Coronary artery (tissue), 2 donors: ENCODE measurements at regions not wholly inside any gene's neighbourhood (a gene's known extent, or its start where the extent isn't known, plus 50 kb on each side); places are given as distances from the start of the nearest gene placed in this dataset.

ENCODE experiments used
- DNase-seq: peaks from one replicate; pipeline ENCODE4 v3.0.0-alpha.2; 2017; ENCODE audit warnings: low spot score
- H3K27ac ChIP-seq, 2 donors: fragments of 200-600 bp; sonication (generic); one replicate each; pipeline ENCODE4 v1.5.1; 2016 to 2019
- H3K4me3 ChIP-seq: fragments of 200-600 bp; sonication (generic); 2 replicates; pipeline ENCODE4 v1.5.1; 2016; ENCODE audit warnings: mild to moderate bottlenecking, moderate library complexity
- TF ChIP-seq, protein P1 (sequence below): fragments of 200-600 bp; sonication (generic); IDR thresholded peaks from one replicate; pipeline ENCODE4 v1.5.1; 2019; ENCODE audit warnings: antibody characterized with exemption

DNA sequence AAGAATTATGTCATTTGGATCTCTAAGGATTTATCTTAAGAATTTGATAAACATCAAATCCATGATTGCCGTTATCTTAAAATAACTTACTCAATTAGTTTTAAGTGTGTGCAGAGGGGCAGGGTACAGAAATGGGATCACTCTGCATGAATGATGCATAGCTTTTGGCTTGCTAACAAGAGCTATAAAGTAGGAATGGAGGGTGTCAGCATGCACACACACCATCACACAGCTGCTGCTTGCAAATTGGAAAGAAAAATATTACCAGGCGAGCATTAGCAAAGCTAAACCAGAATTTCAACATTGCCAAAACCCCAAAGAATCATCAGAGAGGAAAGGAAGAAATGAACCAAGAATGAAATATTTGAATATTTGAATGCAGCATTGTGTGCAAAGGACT, 580.6 kb downstream of the LMO7 start:
- no peak for DNase-seq
- no peak overlapping the region for H3K4me3 ChIP-seq
- no peak overlapping the region for H3K27ac ChIP-seq
- TF ChIP-seq, protein P1, sequence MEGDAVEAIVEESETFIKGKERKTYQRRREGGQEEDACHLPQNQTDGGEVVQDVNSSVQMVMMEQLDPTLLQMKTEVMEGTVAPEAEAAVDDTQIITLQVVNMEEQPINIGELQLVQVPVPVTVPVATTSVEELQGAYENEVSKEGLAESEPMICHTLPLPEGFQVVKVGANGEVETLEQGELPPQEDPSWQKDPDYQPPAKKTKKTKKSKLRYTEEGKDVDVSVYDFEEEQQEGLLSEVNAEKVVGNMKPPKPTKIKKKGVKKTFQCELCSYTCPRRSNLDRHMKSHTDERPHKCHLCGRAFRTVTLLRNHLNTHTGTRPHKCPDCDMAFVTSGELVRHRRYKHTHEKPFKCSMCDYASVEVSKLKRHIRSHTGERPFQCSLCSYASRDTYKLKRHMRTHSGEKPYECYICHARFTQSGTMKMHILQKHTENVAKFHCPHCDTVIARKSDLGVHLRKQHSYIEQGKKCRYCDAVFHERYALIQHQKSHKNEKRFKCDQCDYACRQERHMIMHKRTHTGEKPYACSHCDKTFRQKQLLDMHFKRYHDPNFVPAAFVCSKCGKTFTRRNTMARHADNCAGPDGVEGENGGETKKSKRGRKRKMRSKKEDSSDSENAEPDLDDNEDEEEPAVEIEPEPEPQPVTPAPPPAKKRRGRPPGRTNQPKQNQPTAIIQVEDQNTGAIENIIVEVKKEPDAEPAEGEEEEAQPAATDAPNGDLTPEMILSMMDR = no peak

DNA sequence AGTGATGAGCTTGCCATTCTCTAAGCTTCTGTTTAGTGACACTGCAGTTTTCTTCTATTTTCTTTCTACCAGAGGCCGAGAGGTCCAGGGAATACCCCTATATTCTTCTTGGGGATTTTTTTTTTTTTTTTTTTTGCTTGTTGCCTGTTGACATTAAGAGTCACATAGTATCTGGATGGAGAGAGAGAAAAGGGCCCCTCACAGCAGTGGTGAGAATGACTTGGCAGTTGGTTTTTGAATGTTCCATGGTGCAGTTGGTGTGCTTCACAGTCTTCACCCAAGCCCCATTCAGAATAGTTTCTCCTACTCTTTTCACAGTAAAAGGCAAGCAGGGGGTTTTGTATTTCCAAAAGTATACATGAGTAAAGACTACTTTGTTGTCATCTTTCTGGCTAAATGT, 577.9 kb downstream of the LMO7 start:
- TF ChIP-seq, protein P1 = no peak
- Histone ChIP-seq H3K4me3 (no peak overlapping the region), H3K27ac (no peak overlapping the region)
- DNase-seq = no peak

DNA sequence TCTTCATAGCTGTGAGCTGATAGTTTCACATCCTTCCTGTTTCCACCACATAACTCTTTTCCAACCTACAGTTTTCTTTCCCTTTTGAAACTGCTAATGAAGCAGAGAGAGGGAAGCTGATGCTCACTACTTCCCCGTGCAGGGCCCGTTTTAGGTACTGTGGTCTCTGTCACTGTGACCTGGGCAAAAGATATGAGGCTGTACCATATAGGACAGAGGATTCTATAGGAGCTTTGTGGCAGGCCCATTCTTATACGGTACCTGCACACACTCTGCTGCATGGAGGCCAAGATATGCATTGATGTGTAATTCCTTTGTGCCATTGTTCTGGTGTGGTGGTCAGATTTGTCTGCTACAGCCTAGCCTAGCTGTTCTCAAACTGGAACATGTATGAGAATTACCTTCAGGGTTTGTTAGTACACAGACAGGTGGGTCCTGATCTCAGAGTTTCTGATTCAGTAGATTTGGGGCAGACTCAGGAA, 577.3 kb downstream of the LMO7 start:
- DNase-seq = no peak
- Histone ChIP-seq H3K4me3 (no peak overlapping the region), H3K27ac (no peak overlapping the region)
- TF ChIP-seq, protein P1 = no peak

DNA sequence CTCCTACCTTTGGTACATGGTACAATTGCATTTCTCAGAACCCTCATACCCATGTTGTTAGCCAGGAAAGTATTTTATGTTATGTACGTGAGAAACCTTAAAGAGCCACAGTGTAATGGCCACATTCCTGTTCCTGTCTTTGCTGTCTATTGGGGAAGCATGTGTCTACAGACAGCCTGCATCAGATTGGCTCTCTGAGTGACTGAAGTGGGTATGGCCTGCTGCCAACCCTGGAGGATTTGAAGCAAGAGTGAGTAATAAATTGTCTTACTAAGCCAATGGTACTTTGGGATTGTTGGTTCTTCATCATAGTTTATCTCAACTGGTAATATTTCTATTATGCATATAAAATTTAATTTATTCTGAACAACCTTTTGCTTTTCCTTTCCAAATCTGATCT, 574.1 kb downstream of the LMO7 start:
- DNase-seq = no peak
- no peak overlapping the region for H3K27ac ChIP-seq
- TF ChIP-seq, protein P1 = no peak
- no peak overlapping the region for H3K4me3 ChIP-seq

DNA sequence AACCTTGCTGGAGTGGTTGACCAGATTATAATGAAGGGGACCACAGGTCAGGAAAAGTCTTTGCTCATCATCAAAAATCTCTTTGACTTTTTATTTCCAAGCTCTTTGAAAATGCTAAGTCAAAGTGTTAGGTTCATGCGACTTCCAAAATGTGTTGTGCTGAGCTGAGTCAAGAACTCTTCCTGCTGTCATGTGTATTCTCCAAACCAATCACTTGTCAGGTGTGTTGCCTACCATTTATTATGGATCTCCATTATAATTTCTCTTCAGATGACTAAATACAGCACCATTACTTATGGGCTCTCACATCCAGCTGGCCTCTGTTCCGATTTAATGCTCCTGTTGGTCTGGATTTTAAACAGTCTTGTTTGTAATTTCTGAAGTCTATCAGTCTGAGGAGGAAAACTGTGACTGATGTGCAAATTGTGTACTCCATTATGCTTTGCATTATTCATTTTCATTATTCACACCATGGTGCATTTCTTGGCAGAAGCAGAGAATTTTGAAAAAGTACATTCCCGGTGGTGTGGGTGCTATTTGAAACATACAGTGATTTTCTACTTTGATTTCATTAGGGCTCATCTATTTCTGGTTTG, 562.5 kb downstream of the LMO7 start:
- no peak for DNase-seq

DNA sequence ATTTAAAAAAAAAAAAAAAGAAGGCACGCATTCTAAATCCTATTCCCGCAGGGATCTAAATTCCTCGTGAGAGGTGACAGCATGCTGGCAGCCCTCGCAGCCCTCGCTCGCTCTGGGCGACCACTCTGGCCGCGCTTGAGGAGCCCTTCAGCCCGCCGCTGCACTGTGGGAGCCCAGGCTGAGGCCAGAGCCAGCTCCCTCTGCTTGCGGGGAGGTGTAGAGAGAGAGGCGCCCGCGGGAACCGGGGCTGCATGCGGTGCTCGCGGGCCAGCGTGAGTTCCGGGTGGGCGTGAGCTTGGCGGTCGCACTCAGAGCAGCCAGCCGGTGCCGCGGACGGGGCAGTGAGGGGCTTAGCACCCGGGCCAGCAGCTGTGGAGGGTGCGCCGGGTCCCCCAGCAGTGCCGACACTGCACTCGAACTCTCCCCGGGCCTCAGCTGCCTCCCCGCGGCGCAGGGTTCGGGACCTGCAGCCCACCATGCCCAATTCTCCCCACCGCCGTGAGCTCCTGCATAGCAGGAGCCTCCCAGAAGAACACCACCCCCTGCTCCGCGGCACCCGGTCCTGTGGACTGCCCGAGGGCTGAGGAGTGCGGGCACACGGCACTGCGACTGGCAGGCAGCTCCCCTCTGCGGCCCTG, 553.9 kb downstream of the LMO7 start:
- no peak for DNase-seq
- TF ChIP-seq, protein P1 = no peak
- Histone ChIP-seq H3K4me3 (no peak overlapping the region), H3K27ac (no peak overlapping the region)

More for the DNA sequence above, 562.5 kb downstream of the LMO7 start:
- H3K27ac ChIP-seq = no peak overlapping the region
- TF ChIP-seq, protein P1 = no peak
- no peak overlapping the region for H3K4me3 ChIP-seq
